Hematopoietic multipotent progenitor cell treated with erythropoietin and hydrocortisone succinate and interleukin-3 and kit ligand, for 15 days (in vitro differentiated cells): ENCODE measurements at regions not wholly inside any gene's neighbourhood (a gene's known extent, or its start where the extent isn't known, plus 50 kb on each side); places are given as distances from the start of the nearest gene placed in this dataset.
"Not testable (repeated sequence)": the region's sequence is repeated elsewhere in the genome, so short reads cannot be mapped to it uniquely, and the experiment has no call there.

Experiments used
- DNase-seq: peaks from one replicate; pipeline ENCODE4 v3.0.0-alpha.2; 2015; ENCODE audit warnings: low spot score

- DNase-seq: no peak
Measured at GRCh38 chr5:86411596-86411995, 206.1 kb upstream of the COX7C start.

- DNase-seq: no peak
Measured at GRCh38 chr5:86427158-86427557, 190.6 kb upstream of the COX7C start.

GRCh38 chr5:86439593-86440110 is 178.1 kb upstream of the COX7C start:
- no peak for DNase-seq

GRCh38 chr5:86442036-86442745 is 175.6 kb upstream of the COX7C start:
- no peak for DNase-seq

GRCh38 chr5:86447362-86447761 is 170.4 kb upstream of the COX7C start:
- DNase-seq: no peak

- no peak for DNase-seq
Measured at GRCh38 chr5:86452251-86452650, 165.5 kb upstream of the COX7C start.

GRCh38 chr5:86460519-86460918 is 157.2 kb upstream of the COX7C start:
- no peak for DNase-seq

GRCh38 chr5:86461169-86461956 is 156.4 kb upstream of the COX7C start:
- DNase-seq: no peak

- DNase-seq: no peak
Measured at GRCh38 chr5:86463339-86463738, 154.4 kb upstream of the COX7C start.

- DNase-seq: no peak
Measured at GRCh38 chr5:86465052-86465838, 152.5 kb upstream of the COX7C start.

GRCh38 chr5:86466721-86467120 is 151.0 kb upstream of the COX7C start:
- not testable (repeated sequence) for DNase-seq

- no peak for DNase-seq
Measured at GRCh38 chr5:86482008-86482407, 135.7 kb upstream of the COX7C start.

GRCh38 chr5:86493777-86494176 is 124.0 kb upstream of the COX7C start:
- DNase-seq: no peak

GRCh38 chr5:86500947-86501346 is 116.8 kb upstream of the COX7C start:
- DNase-seq: no peak

- no peak for DNase-seq
Measured at GRCh38 chr5:86507574-86507973, 110.2 kb upstream of the COX7C start.

GRCh38 chr5:86510330-86510915 is 107.3 kb upstream of the COX7C start:
- not testable (repeated sequence) for DNase-seq

- DNase-seq: no peak
Measured at GRCh38 chr5:86523718-86524117, 94.0 kb upstream of the COX7C start.

GRCh38 chr5:86525622-86526021 is 92.1 kb upstream of the COX7C start:
- DNase-seq: no peak

- DNase-seq: peak; percentile 10
Measured at GRCh38 chr5:86526811-86527348, 90.9 kb upstream of the COX7C start.

- no peak for DNase-seq
Measured at GRCh38 chr5:86532429-86532828, 85.3 kb upstream of the COX7C start.

GRCh38 chr5:86536396-86536795 is 81.3 kb upstream of the COX7C start:
- DNase-seq: no peak

- no peak for DNase-seq
Measured at GRCh38 chr5:86542532-86542931, 75.2 kb upstream of the COX7C start.
